GM21390 (cell line): ENCODE measurements at regions not wholly inside any gene's neighbourhood (a gene's known extent, or its start where the extent isn't known, plus 50 kb on each side); places are given as distances from the start of the nearest gene placed in this dataset.
"Not testable (repeated sequence)": the region's sequence is repeated elsewhere in the genome, so short reads cannot be mapped to it uniquely, and the experiment has no call there.

Source experiments
- ATAC-seq: cut with Tn5 transposase; IDR thresholded peaks from one replicate; pipeline ENCODE4 v1.9.1; 2021; ENCODE audit not compliant: unreplicated experiment

DNA sequence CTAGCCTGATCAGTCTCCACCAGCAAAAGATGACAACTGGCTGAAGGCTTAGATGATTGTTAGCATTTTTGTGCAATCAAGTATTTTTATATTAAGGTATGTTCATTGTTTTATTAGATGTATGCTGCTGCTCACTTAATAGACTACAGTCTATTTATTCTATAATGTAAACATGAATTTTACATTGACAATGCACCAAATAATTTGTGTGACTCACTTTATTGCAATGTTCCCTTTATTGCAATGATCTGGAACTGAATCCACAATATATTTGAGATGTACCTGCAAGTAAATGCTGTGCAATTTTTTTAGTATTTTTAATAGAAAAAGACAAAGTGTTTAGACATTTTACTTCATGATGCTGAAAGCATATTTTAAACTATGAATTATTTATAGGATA, 896.5 kb downstream of the AMY1C start:
- no peak for ATAC-seq

DNA sequence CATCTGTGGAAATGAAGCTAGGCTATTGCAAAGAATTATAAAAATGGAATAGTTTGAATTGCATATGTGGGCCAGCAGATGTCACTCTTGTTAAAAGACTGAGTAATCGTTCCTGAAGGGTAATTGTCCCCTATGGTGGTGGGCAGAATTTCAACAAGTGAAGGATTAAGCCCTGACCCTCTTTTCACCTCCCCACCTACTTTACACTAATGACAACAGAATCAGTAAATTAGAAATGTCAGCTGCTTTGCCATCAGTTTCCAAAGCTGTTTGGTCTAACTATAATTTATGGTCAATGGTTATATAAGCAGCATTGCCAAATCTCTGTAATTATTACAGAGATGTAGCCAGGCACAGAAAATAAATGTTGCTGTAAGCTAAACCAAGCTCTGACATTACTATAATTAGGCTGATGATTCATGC, 898.6 kb downstream of the AMY1C start:
- peak; percentile 58 for ATAC-seq

DNA sequence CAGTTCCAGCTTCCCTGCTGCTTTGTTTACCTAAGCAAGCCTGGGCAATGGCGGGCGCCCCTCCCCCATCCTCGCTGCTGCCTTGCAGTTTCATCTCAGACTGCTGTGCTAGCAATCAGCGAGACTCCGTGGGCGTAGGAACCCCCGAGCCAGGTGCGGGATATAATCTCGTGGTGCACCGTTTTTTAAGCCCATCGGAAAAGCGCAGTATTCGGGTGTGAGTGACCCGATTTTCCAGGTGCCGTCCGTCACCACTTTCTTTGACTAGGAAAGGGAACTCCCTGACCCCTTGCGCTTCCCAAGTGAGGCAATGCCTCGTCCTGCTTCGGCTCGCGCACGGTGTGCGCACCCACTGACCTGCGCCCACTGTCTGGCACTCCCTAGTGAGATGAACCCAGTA, 914.7 kb downstream of the AMY1C start:
- ATAC-seq, result not testable (repeated sequence)

DNA sequence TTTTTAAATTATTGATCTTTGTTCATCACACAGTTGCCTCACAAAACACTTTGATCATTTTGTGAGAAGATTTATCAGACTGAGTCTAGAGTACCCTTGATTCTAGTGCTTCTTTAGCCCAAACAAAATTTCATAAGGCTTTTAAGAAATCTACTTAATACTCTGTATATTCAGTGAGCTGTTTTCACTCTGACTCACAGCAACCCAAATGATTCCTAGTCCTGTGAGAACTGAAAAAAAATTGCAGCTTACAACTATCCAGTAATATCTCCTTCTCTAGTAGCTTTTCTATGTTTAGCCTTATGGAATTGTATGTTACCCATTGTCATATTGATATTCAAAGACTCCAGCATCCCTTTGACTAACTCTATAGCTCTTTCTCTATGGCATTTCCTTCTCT, 915.6 kb downstream of the AMY1C start:
- no peak for ATAC-seq

DNA sequence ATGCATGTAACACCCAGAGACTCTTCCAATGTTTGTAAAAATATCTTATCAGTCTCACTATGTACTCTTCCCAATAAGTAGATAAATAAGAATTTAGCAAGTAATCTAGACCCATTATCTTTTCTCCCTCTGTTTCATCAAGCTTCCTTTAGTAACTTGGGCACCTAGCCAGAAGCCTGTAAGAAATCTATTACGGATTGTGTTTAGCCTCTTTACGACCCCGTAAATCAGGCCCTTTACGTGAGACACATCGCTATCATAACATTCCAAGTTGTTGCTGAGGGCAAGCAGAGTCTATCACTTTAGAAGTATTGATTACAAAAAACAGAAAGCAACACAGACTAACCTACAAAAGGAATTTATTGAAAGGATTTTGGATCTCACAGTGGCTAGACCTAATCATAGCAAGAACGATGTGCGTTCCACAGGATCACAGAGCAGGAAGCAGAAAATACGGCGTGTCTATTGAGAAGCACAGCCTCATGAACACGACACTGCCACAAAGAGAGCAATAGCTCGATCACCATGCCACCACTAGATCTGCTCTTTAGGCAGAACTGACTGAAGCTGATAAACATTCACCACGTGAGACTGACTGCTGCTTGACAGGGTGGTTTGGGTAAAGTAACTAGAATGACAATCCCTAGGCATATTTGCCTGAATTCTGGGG, 922.1 kb downstream of the AMY1C start:
- no peak for ATAC-seq

DNA sequence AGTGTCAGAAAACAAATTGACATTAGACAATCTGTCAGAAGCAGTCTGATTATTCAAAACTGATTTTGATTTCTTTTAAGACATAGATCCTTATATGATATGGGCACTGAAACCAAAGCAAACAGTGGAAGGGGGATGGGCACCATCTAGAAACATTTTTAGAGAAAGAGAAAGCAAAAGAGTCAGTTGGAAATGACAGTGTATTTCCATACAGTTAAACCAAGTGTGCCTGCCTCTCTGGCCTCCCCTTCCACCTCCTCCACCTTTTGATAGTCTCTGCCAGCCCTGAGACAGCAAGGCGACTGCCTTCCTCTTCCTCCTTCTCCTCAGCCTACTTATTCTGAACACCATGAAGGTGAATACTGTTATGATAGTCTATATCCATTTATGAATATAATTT, 949.7 kb downstream of the AMY1C start:
- no peak for ATAC-seq

DNA sequence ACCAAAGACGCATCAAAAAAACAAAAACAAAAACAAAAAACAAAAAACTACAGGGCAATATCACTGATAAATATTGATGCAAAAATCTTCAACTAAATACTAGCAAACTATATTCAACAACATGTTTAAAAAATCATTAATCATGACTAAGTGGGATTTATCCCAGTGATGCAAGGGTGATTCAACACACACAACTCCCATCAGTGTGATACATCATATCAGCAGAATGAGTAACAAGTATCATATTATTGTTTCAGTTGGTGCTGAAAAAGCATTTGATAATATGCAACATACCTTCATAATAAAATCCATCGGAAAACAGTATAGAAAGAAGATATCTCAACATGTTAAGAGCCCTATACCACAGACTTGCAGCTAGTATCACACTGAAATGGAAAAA, 953.0 kb downstream of the AMY1C start:
- ATAC-seq, result no peak

DNA sequence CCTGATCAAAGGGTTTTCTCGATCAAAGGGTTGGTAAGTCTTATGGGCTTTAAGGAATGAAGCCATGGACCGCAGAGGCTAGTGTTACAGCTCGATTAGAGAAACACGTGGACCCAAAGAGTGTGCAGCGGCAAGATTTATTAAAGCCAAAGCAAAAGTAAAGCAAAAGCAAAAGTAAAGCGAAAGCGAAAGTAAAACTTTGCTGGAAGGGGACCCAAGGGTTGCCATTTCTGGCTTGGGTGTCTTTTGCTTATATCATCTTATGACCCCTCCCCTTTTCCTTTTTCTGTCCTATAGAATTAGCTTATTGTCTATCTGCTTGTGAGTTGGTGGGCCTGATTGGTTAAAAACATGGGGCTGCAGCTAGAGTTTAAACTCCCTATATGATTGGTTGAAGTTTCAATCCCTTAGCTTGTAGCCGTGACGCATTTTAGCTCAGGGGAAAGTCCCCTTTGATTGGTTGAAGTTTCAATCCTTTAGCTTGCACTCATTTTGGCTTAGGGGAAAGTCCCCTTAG, 957.0 kb downstream of the AMY1C start:
- ATAC-seq, result no peak

DNA sequence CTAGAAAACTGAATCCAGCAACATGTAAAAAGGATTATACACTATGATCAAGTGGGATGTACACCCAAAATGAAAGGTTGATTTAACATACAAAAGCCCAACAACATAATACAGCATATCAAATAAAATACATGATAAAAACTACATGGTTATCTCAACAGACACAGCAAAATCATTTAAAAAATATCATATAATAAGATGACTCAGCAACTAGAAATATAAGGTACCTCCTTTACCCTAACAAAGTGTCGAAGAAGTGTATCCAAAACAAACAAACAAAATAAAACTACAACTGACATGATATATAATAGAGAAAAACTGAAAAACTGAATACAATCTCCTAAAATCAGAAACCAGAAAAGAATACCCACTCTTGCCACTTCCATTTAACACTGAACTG, 969.1 kb downstream of the AMY1C start:
- ATAC-seq, result no peak

DNA sequence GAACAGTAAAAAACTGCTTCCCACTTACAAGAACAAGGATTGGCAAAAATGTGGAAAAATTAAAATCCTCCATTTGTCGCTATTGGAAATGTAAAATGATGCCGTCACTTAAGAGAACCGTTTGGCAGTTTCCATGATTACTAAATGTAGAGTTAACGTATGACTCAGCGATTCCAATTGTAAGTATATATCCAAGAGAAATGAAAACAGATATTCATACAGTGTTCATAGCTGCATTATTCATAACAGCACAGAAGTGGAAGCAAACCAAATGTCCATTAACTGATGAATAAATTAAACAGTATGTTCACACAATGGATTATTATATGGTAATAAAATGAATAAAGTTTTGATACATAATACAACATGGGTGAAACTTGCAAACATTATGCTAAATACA, 971.0 kb downstream of the AMY1C start:
- no peak for ATAC-seq

DNA sequence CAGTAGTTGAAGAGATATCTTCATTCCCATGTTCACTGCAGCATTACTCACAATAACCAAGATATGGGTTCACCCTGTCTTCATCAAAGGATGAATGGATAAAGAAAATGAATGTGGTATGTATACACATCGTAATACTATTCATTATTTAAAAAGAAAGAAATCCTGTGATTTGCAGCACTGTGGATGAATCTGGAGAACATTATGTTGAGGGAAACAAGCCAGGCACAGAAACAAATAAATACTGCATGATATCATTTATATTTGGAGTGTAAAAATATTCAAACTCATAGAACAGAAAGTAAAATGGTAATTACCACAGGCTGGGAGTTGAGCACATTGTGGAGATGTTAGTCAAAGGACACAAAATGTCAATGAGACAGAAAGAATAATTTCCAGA, 977.2 kb downstream of the AMY1C start:
- ATAC-seq, result no peak

DNA sequence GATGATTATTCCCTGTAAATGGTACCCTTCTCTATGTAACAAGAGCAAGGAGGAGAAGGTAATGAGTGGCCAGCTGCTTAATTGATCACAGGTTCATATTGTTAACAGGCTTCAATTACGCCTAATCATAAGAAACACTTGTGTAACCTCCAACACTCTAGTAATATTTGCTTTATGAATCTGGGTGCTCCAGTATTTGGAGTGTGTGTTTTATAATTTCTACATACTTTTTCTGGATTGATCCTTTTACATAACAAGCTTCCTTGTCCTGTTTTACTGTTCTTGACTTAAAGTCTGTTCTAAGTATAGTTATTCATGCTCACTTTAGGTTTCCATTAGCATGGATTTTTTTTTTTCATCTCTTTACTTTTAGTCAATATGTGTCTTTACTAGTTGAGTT, 984.2 kb downstream of the AMY1C start:
- no peak for ATAC-seq

DNA sequence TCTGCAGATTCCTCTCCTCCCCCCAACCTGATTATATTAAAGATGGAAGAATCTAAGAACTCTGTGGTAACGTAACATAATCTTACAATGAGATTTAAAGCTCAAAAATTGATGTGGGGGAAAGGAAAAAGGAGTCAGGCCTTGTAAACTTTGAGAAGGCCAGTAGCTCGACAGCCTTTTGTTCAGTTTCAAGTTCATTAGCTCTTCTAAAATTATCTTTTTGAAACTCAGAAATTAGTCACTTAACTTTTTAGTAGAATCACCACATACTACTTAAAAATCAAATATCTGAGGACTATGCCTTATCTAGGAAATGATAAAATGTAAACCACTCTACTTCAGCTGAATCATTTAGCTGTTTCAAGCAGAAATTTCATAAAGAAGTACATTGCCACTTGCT, 996.2 kb downstream of the AMY1C start:
- peak; percentile 53 for ATAC-seq

DNA sequence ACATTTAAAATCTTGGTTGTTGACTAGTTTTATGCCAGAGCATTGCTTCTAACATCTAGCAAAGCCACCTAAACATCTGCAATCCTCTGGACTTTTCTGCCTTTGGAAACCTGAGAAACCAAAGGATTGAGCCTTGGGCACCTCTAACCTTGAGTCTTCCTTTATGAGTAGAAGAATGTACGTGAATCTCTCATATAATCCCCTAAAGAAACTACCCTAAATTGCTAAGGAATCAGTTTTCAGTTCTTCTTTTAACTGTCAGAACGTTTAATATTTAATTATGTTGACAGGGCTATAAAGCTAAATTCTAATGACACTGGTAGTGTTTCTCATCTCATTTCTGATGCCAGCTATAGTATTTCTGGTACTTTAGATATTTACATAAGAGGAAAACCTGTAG, 997.3 kb downstream of the AMY1C start:
- no peak for ATAC-seq

DNA sequence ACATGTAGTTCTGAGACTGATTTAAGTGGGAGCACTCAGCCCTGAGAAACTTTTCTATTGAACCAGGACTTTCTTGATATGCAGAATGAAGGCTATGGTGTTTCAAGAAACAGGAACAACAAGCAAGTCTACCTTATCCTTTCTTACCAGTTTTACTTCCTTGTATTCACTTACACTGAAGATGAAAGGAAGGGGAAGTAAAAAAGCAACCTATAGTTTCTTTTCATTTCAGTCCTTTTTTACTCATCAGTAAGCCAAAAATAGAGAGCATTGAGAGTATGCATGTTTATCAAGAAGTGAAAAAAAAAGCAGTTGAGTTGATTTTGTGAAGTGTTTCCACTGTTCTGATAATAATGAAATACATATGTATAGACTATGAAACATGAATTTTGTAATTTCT, 1010.3 kb downstream of the AMY1C start:
- peak; percentile 93 for ATAC-seq

DNA sequence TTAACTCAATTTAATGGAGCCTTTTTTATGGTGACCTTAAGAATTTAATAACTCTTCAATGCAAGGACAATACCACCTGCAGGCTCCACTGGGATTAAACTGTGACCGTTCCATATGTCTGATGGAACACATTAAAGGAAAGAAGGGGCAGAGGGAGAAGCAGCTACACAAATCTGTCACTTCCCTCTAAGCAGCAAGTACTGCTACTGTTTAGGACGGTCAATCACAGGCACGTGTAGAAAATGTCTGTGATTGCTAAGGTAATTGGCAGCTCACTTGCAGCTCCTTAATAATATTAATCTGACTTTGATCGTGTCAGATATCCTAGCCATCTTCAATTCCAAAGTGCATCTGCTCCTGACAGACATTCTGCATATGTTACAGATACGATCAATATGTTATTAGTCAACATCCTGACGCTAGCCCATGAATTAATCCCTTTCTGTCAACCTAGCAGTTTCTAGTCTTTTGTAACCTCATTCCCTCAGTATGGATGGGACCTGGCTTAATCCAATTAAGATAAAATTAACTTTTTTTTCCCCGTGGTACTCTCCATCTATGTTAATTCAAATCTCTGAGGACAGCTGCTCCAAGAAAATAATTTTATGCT, 1012.4 kb downstream of the AMY1C start:
- no peak for ATAC-seq

DNA sequence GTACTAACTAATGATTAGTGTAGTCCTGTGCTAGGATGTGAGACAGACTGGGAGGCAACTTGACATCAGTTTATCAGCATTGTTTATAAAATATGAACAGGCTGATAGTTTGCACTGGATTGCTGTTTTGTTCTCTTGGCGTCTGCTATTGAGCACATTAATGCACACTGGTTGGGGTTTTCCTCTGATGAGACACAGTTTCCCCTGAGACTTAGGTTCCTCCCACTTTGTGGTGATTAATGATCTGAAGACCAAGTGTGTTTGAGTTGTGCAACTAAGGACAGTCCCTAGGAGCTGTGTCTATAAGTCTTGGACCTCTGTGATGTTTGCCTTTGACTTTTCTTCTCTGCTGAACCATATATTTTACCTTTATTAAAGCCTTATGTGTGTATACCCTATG, 1015.4 kb downstream of the AMY1C start:
- ATAC-seq, result peak; percentile 62

DNA sequence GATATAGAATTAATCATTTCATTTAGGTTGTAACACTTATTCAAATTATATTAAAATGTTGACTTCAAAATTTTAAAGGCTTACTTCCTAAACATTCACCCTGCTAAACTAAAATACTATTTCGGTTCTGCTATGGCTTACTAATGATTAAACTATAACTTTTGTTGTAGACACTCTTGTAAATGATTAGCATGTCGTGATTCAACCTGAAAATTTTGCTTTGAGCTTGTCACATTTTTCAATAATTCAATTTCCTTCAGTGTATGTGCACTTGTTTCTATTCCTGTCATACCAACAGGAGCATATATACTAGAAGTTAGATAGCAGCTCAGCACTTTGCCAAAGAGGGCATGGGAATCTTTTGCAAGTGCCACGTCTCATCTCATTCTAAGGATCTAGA, 1018.8 kb downstream of the AMY1C start:
- peak; percentile 70 for ATAC-seq

DNA sequence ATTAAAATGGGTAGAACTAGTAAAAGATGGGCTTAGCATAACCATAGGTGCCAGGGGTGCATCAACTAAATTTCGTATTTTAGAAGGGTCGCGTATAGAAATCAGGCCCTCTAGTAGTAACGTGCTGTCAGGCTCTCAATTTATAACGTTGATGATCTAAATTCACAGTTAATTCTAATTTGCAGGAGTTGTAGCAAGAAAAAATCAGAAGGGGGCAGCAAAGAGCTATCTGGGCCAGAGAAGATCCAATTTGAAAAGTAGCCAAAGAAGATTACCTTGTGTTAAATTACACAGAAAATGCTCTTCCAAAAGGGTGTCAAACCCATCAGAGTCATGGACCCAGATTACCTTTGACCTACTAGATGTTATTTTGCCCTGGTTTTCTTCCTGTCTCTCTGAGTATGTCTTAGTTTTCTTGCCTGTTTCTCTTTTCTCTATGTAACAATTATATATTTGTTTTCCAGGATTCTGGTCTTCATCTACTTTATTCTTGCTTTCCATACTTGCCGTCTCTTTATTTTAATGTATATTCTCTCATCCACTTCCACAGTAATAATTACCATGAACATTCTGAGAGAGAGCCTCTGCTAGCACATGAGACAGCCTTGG, 1030.9 kb downstream of the AMY1C start:
- ATAC-seq, result peak; percentile 70

DNA sequence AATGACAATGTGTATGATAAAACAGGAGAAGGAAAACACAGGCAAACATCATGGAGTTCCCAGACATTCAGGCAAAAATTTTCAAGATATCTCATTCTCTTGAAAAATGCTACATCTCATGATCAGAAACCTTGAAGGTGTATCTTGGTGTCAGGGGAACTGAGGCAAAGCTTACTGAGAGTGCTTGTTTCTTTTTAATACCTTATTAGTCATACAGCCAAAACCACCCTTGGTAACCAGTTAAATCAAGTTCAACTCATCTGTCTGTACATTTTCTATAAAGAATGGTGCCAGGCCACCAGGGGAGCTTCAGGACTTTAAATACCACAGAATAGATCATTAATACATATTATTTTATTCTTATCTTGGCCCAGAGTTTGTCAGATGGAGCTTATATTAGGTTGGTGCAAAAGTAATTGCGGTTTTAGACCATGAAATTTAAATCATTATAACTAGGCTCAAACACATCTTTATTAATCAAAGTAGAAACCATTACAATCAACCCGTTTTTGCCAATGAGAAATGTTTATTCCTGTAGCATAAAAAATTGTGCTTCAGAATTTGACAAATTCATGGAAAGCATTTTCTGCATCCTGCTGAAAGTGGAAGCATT, 1036.0 kb downstream of the AMY1C start:
- ATAC-seq, result no peak

DNA sequence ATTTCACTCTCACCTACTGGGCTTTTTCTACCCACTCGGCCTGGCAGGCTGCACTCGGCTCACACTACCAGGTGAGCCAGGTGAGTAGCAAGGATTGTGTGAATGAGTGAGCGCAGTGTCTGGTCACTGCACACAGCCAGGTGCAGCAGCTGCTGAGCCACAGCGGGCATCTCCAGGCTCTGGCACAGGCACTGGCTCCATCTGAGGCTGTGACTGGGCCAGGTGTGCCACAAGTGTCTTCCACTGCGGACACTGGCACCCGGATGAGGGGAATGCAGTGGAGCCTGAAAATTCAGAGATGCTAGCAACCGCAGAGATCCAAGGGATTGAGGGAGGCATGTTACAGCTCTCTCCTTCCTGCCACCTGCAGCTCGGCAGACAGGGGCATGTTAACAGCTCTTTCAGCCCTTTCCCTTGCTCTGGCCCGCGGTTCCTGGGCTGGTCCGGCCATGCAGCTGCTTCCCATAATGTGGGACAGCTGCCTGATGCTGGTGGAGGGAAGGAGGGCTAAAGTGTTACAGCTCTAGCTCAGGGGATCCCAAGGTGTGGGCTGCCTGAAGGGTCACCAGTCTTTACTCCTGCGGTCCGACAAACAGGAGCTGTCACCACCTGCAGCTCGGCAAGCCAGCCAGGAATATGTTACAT, 1038.3 kb downstream of the AMY1C start:
- no peak for ATAC-seq

DNA sequence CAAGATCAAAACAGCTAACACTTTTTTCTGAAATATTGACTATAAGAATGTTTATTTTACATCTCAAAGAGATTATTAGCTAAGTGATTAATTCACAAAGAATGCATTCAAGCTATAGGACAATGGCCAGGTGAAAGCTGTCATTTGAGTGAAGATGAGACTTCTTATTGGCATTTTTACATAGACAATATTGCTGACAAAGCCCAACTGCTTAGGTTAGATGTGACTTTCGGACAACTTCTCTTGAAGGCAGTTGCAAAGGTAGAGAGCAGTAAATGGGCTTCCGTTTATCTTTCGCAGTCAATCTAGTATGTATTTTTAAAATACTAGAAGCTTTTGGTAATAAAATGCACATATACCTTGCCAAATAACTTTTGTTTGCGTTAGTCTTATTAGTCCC, 1041.3 kb downstream of the AMY1C start:
- no peak for ATAC-seq
